HG03342 (cell line): ENCODE measurements at regions not wholly inside any gene's neighbourhood (a gene's known extent, or its start where the extent isn't known, plus 50 kb on each side); places are given as distances from the start of the nearest gene placed in this dataset.

Source experiments
- ATAC-seq: cut with Tn5 transposase; IDR thresholded peaks from one replicate; pipeline ENCODE4 v1.9.1; 2021; ENCODE audit warnings: mild to moderate bottlenecking, moderate library complexity; ENCODE audit not compliant: unreplicated experiment

DNA sequence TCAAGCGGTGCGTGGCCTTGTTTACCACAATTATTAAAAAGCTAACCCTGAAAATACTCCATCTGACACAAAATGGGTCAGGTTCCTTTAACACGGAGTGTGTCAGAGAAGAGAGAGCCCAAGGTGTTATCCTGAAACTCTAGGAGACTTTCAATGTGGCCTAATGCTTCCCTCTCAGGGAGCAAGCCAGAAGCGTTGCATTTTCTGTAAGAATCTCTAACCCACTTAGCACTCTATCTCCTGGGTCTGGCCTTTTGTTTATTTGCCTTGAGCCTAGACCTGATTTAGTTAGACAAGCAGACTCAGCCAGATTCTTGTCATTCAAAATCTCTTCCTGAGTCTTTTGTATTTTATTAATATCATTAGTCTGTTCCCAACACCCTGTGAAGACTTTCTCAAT lies 184.0 kb upstream of the SYT1 start:
- no peak for ATAC-seq

DNA sequence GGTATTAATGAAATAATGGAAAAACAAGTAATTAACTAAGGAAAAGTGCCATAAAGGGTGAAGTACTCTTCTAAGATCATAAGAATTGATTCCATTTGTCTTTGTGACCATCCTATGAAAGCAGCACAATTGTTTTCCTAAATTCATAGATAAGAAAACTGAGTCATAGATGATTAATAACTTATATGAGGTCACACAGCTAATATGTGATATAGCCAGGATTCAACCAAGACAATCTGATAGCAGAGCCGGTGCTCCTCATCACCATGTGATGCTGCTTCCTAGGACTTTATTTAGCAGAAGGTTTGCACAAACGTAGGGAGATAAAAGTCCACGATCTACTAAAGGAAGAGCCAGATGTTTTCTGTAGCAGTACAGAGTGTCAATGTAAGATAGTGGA lies 181.5 kb upstream of the SYT1 start:
- no peak for ATAC-seq

GRCh38 chr12:78683626-78684025 lies 180.9 kb upstream of the SYT1 start:
- no peak for ATAC-seq

GRCh38 chr12:78684419-78684818 lies 180.2 kb upstream of the SYT1 start:
- ATAC-seq, result no peak

DNA sequence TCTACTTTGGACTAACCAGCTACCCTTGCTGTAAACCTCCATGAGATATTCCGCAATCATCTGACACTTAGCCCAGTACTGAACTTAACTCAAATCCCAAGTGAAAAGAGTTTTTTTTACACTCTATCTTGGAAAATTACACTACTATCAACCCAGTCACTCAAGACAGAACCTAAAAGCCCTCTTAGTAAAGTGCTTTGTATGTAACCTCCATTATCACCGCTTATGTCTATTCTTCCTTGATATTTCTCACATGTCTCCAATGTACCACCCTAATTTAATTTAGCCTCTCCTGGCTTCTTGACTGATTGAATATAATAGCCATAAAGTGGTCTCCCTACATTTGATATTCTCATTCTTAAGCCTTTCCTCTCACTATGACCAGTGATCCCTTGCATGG lies 168.8 kb upstream of the SYT1 start:
- no peak for ATAC-seq

- ATAC-seq, result no peak
Observed at GRCh38 chr12:78696267-78696666, 168.3 kb upstream of the SYT1 start.

DNA sequence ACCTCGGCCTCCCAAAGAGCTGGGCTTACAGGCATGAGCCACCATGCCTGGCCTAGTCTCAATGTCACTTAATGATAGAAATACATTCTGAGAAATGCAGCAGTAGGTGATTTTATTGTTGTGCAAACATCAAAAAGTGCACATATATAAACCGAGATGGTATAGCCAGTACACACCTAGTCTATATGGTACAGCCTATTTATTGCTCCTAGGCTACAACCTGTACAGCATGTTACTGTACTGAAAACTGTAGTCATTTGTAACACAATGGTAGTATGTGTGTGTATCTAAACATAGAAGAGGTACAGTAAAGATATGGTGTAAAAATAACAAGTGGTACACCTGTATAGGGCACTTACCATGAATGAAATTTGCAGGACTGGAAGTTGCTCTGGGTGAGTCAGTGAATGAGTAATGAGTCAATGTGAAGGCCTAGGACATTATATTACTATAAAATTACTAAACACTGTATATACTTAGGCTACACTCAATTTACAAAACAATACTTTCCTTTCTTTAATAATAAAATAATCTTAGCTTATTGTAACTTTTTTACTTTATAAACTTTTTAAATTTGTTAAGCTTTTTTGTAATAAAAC lies 166.7 kb upstream of the SYT1 start:
- no peak for ATAC-seq

GRCh38 chr12:78698747-78699146 lies 165.8 kb upstream of the SYT1 start:
- ATAC-seq, result no peak

DNA sequence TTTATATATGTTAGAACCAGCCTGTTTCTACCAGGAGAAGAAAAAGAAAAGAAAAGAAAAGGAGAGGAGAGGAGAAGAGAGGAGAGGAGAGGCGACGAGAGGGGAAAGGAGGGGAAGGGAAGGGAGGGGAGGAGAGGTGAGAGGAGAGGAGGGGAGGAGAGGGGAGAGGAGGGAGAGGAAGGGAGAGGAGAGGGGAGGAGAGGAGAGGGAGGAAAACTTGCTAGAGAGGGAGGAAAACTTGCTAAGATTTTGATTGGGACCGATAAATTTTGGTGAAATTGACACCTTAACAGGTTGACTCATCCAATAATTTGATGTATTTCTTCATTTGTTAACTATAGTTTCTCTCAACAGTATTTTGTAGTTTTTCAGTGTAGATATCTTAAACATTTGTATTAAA lies 164.0 kb upstream of the SYT1 start:
- no peak for ATAC-seq

- no peak for ATAC-seq
Observed at GRCh38 chr12:78703820-78704525, 160.6 kb upstream of the SYT1 start.

GRCh38 chr12:78711954-78712353 lies 152.6 kb upstream of the SYT1 start:
- no peak for ATAC-seq

- no peak for ATAC-seq
Observed at GRCh38 chr12:78712834-78713481, 151.6 kb upstream of the SYT1 start.

DNA sequence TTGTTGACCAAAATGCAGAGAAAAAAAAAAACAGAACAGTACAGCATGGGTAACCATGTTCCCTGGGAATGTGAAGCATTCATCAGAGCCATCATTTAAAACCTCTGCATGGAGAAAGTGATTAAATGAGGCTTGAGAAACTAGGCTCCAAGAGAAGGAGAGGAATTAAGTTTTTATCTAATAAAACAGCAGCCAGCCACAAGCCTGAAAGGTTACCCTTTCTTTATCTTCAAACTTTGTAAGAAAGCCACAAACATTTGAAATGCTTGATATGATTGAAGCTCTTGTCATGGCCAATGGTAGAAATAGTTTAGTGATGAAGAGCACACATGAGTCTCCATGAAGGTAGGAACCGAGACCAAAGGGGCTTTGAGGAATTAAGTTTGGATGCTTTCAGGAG lies 144.9 kb upstream of the SYT1 start:
- no peak for ATAC-seq

GRCh38 chr12:78721906-78722305 lies 142.7 kb upstream of the SYT1 start:
- no peak for ATAC-seq

GRCh38 chr12:78725033-78725432 lies 139.5 kb upstream of the SYT1 start:
- no peak for ATAC-seq

- ATAC-seq, result no peak
Observed at GRCh38 chr12:78725951-78726580, 138.5 kb upstream of the SYT1 start.

- ATAC-seq, result no peak
Observed at GRCh38 chr12:78726854-78727253, 137.7 kb upstream of the SYT1 start.

DNA sequence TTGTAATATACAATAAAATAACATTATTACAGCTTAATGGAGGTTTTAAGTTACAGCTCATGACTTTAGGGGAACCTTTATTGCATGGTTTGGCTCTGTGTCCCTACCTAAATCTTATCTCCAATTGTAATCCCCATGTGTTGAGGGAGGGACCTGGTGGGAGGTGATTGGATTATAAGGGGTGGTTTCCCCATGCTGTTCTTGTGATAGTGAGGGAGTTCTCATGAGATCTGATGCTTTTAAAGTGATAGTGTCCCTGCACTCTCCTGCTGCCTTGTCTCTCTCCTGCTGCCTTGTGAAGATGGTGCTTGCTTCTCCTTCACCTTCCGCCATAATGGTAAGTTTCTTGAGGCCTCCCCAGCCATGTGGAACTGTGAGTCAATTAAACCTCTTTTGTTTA lies 132.1 kb upstream of the SYT1 start:
- no peak for ATAC-seq

- no peak for ATAC-seq
Observed at GRCh38 chr12:78739653-78740052, 124.9 kb upstream of the SYT1 start.

DNA sequence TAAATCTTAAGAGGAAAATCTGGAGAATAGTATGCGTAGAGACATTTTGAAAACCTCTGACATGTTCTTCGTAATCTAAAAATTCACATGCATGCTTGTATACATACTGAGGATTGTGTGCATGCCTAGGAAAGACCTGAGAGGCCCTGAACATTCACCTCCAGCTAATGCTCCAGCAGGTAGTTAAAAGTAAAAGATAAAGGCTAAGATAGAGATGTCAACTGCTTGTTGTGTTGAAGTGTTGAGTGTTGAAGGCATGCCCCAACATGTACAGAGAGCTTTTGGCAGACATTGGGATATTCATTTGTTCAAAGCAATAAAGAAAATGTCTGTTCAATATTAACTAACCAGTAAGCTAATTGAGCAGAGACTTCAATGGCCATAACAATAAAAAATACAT lies 118.6 kb upstream of the SYT1 start:
- no peak for ATAC-seq

DNA sequence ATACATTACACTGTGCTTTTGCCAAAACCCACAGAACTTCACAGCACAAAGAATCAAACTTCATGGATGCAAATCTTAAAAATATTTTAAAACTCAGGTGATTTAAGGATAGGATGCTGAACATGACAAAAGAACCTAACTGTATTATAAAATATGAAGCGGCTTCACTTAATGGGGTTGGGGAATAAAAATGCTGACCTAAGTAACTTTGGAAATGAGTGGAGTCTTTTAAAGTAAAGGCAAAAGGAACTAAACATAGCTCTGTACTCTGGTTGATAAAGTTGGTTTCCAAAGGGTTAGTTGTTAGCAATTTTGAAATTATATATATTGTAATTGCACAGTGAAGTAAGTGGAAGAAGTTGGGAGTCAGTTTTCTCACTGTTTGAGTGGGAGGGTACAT lies 111.5 kb upstream of the SYT1 start:
- no peak for ATAC-seq

DNA sequence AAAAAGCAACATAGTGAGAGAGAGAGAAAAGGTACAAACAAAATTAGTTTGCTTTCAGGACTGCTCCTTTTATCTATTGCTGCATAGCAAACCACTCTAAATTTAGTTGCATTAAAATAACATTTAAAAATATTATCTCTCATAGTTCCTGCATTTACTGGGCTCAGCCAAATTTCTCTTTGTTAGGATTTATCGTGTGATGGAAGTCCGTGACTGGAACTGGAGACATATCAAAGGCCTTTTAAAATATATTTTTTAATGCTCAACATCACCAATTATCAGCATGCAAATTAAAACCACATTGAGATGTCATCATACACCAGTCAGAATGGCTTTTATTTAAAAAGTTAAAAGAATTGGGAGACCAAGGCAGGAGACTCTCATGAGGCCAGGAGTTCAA lies 107.6 kb upstream of the SYT1 start:
- ATAC-seq, result no peak
